NCI-H1930 (cell line): ENCODE measurements at regions not wholly inside any gene's neighbourhood (a gene's known extent, or its start where the extent isn't known, plus 50 kb on each side); places are given as distances from the start of the nearest gene placed in this dataset.
"Not testable (repeated sequence)": the region's sequence is repeated elsewhere in the genome, so short reads cannot be mapped to it uniquely, and the experiment has no call there.

ENCODE experiments used
- DNase-seq, 2 experiments: peaks; one replicate each; lab custom pipeline; 2025; lab: John Stamatoyannopoulos, UW

DNA sequence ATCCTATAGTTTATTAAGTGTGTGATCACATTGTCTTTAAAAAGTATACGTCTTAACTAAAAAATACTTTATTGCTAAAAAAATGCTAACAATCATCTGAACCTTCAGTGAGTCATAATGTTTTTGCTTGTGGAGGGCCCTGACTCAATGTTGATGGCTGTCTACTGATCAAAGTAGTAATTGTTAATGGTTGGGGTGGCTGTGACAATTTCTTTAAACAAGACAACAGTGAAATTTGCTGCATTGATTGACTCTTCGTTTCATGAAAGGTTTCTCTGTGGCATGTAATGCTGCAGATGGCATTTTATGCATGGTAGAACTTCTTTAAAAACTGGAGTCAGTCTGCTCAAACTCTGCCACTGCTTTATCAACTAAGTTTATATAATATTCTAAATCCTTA is 101.4 kb upstream of the IL15 start:
- DNase-seq: no peak

DNA sequence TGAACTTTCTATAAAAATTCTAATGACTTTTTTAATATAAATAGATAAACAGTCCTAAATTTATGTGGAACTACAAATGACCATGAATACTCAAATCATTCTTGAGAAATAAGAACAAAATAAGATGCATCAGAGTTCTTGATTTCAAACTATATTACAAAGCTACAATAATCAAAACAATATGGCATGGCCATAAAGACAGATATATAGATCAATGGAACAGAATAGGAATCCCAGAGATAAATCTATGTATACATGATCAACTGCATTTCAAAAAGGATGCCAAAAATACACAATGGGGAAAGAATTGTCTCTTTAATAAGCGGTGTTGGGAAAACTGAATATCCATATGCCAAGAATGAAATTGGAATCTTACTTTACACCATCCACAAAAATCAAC is 98.4 kb upstream of the IL15 start:
- DNase-seq: no peak

DNA sequence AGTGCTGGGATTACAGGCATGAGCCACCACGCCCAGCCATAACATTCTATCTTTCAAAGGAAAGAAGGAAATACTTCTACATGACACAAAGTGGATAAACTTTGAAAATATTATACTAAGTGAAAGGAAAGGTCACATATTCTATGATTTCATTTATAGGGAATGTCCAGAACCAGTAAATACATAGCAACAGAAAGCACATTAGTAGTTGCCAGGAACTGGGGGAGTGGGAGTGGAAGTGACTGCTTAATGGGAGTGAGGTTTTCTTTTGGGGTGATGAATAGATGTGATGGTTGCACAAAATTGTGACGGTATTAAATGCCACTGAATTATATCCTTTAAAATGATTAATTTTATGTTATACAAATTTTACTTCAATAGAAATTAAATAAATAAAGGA is 95.7 kb upstream of the IL15 start:
- DNase-seq: no peak

DNA sequence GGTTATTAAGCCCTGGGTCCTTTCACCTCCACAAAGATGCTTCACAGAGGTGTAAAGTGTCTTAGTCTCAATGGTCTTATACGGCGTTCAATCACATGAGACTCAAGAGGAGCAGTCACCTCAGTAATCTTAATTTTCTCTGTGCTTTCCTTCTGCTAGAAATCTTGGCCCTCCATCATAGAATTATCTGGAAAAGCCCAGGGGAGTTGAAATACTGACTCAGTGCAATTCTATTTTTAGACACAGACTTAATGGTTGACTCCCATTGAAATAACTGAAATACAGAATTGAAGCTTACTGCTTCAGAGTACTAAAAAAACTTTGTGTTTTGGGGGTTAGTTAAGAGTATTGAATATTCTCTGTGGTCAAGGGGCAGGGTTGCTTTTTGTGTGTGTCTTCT is 94.5 kb upstream of the IL15 start:
- no peak for DNase-seq

DNA sequence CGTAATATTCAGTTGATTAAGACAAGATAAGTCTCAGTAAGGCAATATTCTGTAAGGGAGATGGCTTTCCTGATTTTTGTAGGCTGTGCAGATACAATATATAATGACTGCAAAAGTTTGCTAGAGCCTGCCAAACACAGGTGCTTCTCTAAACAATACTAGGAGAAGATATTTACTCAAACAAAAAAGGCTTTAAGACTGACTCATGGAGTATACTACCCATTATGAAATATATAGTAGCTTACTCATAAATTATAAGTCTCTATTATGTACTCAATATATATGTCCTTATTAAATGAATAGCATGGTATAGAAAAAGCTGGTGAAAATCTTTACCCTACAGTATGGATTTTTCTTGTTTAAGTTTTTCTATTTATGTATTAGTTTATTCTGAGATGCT is 93.2 kb upstream of the IL15 start:
- DNase-seq: no peak

DNA sequence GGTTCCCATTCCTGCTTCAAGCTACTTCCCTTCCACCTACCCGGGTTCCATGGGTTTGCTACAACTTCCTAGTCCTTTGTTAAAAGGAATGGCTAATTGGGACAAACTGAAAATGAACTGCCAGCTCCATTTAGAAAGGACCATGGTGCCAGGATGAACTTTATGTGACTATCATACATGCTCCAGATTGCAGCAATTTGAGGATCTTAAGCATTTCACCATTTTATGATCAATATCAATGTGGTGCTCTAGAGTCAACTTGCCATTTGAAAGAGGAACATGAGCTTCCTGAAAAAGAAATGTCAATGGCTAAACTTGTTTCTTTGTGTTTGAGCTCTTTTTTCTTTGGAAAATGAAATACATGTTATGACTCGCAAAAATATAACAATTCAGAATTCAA is 92.7 kb upstream of the IL15 start:
- DNase-seq: no peak

DNA sequence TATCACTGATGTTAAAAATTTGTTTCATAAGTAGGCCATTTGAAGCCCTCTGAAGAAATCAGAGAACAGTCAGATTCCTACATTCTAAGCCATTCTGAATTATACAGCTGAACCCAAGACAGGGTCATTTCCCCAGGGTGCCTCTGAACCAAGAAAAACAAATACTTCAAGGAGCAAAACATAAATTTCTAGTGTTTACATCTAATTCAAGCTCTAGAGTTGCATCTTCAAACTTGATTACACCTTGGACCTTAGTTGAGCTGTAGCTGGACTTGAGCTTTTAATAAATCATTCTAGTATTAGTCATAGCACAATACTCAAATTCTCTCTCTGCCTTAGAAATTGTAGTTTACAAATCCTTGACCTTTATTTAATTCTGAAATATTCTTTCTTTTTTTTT is 87.6 kb upstream of the IL15 start:
- DNase-seq: no peak

DNA sequence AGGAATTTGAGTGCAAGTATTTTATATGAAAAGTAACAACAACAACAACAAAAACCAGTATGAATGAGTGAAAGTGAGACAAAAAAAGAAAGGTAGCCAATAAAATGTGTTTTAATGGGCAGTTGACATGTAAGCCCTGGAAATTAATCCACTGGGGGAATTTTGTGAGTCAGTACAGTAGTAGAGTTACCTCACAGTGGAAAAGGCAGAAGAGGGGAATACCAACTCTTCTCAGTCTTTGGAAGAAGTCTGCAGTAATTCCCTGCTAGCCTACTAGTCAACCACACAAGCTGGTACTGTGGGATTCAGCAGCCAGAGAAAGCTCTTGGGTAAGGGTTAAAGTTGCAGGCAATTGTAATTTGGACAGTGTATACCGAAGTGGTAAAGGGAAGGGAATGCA is 76.3 kb upstream of the IL15 start:
- no peak for DNase-seq

DNA sequence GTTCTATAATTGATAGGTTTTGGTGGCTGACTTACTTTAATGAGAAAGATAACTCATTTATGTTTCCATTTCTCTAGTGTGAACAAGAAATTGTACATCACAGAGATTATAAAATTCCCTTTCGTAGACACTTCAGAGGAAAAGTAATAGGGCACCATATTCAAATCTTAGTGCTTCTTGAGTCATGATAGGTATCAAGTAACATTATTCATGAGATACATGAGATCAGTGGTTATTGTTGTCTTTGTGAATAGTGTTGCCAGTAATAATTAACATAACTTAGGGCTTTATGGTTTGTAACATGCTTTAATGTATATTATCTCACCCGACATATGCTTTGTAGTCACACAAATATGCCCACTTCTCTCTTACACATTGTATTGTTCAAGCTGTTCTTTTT is 73.7 kb upstream of the IL15 start:
- DNase-seq: no peak

DNA sequence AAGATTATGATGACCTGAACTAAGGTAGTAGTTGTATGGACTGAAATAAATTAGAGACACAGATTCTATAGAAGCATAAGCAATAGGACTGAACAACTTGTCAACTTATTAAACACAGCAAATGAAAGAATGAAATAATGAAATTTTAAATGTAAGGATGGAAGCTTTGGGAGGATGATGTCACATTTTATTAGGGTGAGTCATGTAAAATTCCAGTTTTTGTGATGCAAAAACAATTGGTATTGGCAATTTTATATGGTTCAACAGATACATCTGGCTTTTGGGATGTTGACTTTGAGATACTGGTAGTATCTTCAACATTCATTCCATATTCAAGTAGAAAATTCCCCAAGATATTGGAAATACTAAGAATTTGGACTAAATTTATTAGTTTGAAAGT is 72.7 kb upstream of the IL15 start:
- DNase-seq: no peak

DNA sequence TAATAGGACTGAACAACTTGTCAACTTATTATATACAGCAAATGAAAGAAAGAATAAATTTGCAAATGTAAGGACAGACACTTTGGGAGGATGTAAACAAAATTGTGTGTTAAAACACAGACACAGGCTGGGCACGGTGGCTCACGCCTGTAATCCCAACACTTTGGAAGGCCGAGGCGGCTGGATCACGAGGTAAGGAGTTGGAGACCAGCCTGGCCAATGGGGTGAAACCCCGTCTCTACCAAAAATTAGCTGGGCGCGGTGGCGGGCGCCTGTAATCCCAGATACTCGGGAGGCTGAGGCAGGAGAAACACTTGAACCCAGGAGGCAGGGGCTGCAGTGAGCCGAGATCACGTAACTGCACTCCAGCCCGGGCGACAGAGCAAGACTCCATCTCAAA is 71.4 kb upstream of the IL15 start:
- not testable (repeated sequence) for DNase-seq

DNA sequence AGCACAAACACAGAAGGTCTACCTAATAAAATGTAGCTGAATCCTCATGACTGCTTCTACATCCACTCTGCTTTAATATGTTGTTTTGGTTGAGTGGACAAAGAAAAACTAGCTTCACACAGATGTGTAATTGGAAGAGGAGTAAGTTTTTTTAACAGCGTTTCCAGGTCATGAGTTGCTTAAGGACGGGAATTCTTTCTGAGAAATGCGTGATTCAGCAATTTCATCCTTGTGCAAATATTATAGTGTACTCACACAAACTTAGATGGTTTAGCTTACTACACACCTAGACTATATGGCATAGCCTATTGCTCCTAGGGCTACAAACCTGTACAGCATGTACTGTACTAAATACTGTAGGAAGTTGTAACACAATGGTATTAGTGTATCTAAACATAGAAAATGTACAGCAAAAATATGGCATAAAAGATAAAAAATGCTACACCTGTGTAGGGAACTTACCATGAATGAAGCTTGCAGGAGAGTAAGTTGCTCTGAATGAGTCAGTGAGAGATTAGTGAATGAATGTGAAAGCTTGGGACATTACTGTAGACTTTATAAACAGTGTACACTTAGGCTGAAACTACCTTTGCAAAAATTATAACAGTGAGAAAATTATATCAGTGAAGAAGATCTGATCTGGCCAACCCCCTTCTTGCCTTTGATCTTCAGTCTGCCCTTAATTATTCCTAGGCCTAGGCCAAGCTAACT is 70.8 kb upstream of the IL15 start:
- no peak for DNase-seq

DNA sequence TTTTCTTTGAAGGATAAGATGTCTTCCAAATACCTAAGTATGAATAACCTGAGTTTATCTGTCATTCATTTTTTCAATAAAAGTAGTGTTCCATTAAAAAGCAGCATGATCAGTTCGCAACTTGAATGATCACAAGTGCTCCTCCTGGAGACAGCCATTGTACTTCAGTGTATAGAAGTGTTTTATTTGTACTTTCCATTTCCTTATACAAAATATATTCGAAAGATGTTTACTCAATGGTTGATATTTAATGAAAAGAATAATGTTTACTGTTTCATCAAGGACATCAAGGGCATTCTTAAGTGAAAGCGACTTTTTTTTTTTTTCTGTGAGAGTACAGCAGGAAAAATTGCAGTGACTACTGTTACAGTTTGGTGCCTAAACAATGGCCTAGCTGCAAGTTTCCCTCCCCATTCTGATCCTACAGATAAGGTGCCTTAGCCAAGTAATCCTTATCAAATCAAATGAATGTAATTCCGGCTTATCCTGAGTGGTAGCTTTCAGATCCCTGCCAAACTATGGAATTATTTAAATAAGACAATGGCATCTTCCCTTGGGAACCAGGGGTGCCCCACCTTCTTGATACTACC is 69.0 kb upstream of the IL15 start:
- DNase-seq: no peak

DNA sequence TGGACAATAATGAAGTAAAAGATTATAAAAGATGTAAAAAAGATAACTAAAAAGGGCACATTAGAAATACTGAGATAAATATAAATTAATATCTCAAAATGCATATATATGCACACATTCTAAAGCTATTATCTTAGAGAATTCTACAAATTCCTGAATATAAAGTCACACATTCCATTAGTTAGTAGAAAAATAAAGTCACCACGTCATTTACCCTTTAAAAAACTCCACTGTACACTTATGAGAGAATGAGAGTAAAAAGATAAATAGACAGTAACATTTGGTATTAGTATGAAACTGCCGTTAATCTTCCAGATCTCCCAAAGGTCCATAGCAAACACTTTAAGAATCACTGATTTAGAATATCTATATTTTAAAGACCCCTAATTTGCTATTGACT is 67.2 kb upstream of the IL15 start:
- DNase-seq: no peak

DNA sequence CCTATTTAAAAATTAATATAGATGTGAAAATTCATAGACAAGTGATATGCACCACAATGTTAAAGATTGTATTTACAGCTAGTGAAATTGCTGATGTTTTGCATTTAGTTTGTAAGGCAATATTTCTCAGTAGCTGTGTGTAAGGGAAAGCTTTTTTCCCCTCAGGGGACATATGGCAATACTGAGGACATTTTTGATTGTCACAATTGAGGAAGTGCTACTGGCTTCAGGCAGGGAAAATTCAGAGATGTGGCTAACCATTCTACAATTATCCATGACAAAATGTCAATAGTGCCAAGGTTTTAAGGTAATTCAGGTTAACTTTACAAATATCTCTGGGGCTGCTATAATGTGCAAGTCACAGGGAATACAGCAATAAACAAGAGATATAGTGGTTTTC is 66.1 kb upstream of the IL15 start:
- no peak for DNase-seq

DNA sequence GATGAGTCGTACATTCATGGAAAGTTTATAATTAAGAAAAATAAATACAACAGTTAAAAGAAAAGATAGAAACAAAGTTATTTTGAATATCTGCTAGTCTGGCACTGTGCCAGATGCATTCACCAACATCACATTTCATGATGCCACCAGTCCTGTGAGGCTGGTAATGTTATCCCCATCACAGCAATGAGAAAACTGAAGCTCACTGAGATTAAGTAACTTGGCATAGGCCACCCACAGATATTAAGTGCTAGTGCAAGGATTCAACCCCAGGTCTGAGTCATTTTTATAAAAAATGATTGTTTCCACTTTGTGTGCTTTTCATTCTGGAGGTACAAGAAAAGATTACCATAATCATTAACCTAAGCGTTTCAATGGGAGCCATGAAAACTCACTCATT is 65.0 kb upstream of the IL15 start:
- no peak for DNase-seq

DNA sequence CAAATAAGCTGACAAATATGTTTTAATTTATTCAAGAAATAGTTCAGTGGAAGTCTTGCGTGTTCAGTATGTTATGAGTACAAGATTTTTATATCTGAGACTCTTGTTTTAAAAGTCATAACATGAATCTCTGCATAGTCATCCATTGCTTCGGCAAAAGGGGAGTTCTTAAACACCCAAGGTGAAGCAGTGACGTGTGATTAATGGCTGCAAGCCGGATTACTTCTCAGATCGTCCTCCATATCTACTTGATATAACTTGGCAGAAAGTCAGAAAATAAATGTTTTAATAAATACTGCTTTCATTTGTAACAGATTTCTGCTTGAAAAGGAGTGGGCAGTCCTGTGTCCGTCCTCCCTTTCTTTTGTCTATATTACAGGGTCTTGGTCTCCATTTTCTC is 64.6 kb upstream of the IL15 start:
- no peak for DNase-seq

DNA sequence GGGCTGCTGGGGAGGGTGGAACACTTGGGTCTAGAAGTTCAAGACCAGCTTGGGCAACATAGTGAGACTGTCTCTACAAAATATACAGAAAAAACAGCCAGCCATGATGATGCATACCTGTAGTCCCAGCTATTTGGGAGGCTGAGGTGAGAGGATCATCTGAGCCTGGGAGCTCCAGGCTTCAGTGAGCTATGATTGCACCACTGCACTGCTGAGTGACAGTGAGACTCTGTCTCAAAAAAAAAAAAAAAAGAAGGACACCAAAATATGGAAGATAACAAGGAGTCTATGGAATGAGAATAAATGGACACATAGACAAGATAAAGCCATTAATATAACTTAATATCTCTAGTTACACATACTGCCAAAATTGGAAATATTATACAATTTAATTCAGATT is 62.7 kb upstream of the IL15 start:
- DNase-seq: no peak

DNA sequence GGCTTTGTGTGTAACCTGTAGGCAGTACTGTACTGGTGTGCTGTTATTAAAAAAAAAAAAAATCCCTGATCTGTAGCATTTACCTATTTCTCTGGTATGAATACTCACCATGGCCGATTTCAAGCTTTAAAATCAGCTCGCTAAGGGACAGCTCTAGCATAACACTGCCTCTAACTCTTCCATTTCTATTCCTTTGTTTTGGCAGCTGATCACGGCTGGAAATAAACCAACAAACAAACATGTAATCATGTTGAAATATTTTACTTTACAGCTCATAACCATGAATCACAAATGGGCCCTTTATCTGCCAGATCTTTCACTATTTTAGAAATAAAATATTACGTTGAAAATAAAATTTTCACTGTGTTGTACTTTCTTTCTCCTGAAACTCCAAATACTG is 60.5 kb upstream of the IL15 start:
- no peak for DNase-seq

DNA sequence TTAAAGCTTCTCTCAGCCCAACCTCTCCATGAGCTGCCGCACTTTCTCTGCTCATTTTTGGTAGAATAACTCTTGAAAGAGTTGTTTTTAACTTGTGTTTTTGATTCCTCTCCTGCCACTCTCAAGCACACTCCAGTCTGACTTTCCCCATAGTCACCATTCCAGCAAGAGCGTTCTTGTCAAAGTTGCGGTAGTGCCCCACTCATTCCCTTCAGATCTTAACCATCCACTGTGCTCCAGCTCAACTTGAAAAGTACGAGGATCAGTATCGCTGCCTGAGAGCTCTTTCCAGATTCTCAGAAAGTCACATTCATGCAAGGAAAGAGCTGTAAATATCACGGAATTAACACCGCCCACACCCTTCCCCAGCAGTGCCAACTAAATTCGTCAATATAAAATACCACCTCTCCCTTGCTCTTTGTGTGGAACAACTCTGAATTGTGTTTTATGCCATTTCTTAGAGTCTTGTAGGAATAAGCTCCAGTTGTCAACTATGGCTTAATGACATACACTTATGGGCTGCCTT is 59.7 kb upstream of the IL15 start:
- no peak for DNase-seq

DNA sequence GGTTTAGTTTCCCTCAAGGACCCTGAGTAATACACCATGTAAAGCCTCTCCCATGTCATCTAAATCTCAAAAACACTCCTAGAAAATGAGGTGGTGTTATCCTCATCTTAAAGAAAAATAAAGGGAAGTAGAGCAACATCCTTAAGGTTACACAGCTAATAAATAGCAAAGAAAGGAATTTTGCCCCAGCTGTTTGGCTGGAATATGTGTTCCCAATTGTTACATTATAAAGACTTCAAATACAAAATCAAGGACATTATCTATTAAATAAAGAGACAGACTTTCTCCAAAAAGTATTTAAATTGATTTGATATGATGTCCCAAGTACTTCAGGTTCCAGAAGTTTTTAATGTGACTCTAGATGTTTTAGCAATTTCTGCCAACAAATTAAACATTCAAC is 57.9 kb upstream of the IL15 start:
- DNase-seq: no peak

DNA sequence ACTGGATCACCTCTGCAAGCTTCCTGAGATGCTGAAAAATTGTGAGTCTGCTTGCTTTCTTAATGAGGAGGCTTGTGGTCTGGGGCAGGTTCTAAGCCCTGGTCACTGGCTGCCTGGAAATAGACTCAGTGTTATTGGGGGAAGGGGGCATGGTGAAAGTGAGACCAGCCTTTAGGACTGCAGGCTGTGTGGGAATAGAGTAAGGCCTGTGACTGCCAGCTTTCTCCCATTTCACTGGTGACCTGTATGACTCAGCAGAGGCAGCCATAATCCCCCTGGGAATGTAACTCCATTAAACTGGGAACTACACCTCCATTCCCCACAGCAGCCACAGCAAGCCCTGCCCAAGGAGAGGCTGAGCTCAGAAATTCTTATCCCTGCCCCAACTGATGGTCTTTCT is 55.9 kb upstream of the IL15 start:
- DNase-seq: no peak
